ENCODE measurements at regions not wholly inside any gene's neighbourhood (a gene's known extent, or its start where the extent isn't known, plus 50 kb on each side); places are given as distances from the start of the nearest gene placed in this dataset.

- TF ChIP-seq CTCF (IDR thresholded peaks at IDR 0.05) = no peak
- TF ChIP-seq POLR2A (IDR thresholded peaks at IDR 0.05) = no peak
Measured at GRCh38 chr4:10821826-10822225, 137.3 kb upstream of the CLNK start.
